ENCODE measurements at regions not wholly inside any gene's neighbourhood (a gene's known extent, or its start where the extent isn't known, plus 50 kb on each side); places are given as distances from the start of the nearest gene placed in this dataset.

DNA sequence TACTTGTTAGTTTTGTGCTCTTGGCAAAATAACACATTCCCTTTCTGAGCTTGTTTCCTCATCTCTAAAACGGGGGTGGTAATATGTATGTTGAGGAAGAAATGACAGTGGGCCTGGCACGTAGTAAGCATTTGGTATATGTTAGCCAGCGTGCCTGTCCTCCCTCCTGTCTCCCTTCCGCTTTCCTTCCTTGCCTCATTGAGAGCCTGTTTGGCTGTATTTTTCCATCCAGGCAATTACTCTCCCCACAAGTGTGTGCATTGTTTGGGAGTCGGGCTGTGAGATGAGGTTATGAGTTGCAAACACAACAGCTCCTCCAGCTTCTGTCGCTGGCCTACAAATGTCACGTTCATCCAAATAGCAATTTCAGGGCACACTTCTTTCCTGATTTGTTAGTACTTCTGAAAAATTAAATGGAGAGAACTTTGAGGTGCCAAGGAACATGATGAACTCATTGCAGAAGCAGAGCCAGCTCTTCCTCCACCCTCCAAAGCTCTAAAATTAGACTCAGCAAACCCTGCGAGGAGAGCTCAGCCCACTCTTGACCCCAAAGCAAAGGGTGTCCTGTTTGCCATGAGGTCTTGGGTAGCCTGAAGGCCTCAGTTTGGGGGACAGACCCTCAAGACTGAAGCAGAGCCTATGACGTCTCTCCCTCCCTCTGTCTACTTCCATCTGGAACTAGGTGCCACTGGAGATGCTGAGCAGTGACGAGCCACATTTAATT is 50.7 kb upstream of the TOX2 start:
- TF ChIP-seq, protein P1, sequence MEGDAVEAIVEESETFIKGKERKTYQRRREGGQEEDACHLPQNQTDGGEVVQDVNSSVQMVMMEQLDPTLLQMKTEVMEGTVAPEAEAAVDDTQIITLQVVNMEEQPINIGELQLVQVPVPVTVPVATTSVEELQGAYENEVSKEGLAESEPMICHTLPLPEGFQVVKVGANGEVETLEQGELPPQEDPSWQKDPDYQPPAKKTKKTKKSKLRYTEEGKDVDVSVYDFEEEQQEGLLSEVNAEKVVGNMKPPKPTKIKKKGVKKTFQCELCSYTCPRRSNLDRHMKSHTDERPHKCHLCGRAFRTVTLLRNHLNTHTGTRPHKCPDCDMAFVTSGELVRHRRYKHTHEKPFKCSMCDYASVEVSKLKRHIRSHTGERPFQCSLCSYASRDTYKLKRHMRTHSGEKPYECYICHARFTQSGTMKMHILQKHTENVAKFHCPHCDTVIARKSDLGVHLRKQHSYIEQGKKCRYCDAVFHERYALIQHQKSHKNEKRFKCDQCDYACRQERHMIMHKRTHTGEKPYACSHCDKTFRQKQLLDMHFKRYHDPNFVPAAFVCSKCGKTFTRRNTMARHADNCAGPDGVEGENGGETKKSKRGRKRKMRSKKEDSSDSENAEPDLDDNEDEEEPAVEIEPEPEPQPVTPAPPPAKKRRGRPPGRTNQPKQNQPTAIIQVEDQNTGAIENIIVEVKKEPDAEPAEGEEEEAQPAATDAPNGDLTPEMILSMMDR (IDR thresholded peaks at IDR 0.05), result no peak
- TF ChIP-seq EP300 (IDR thresholded peaks at IDR 0.05), result no peak
- peak in 1 of 3 donors; percentile 50 for TF ChIP-seq POLR2AphosphoS5 (IDR thresholded peaks at IDR 0.05)
- no peak for TF ChIP-seq POLR2A (IDR thresholded peaks at IDR 0.05)
